H9 (cell line): ENCODE measurements at regions not wholly inside any gene's neighbourhood (a gene's known extent, or its start where the extent isn't known, plus 50 kb on each side); places are given as distances from the start of the nearest gene placed in this dataset.

Experiments used
- DNase-seq: peaks from one replicate; pipeline ENCODE4 v3.0.0-alpha.2; 2017
- H2AFZ ChIP-seq: one replicate; pipeline ENCODE4 v1.6.1; 2013; ENCODE audit warnings: mild to moderate bottlenecking, low read length, control low read depth, moderate library complexity
- H2AK5ac ChIP-seq: 2 replicates; pipeline ENCODE4 v1.6.1; 2013; ENCODE audit warnings: low read length, control low read depth, mixed read lengths; ENCODE audit not compliant: insufficient read length
- H2BK120ac ChIP-seq: one replicate; pipeline ENCODE4 v1.6.1; 2013; ENCODE audit warnings: low read depth, mild to moderate bottlenecking, low read length, control low read depth, inconsistent platforms; ENCODE audit not compliant: poor library complexity, severe bottlenecking
- H2BK12ac ChIP-seq: 2 replicates; pipeline ENCODE4 v1.6.1; 2013; ENCODE audit warnings: low read length, control low read depth, mixed read lengths, low read depth; ENCODE audit not compliant: insufficient read length
- H2BK15ac ChIP-seq: 2 replicates; pipeline ENCODE4 v1.6.1; 2013; ENCODE audit warnings: low read depth, low read length, control low read depth
- H2BK20ac ChIP-seq: one replicate; pipeline ENCODE4 v1.6.1; 2013; ENCODE audit warnings: low read depth, mild to moderate bottlenecking, low read length, control low read depth, inconsistent platforms; ENCODE audit not compliant: poor library complexity, severe bottlenecking
- H2BK5ac ChIP-seq: 2 replicates; pipeline ENCODE4 v1.6.1; 2013; ENCODE audit warnings: low read length, control low read depth, mixed read lengths; ENCODE audit not compliant: insufficient read length
- H3K14ac ChIP-seq: 2 replicates; pipeline ENCODE4 v1.6.1; 2013; ENCODE audit warnings: low read length, control low read depth; ENCODE audit not compliant: insufficient read depth
- H3K18ac ChIP-seq: 2 replicates; pipeline ENCODE4 v1.6.1; 2013; ENCODE audit warnings: low read depth, mild to moderate bottlenecking, mixed read lengths, low read length, control low read depth; ENCODE audit not compliant: insufficient read length
- H3K23ac ChIP-seq: 2 replicates; pipeline ENCODE4 v1.6.1; 2013; ENCODE audit warnings: low read length, control low read depth, mixed read lengths, low read depth; ENCODE audit not compliant: insufficient read length
- H3K23me2 ChIP-seq: 2 replicates; pipeline ENCODE4 v1.6.1; 2013; ENCODE audit warnings: low read depth, mild to moderate bottlenecking, mixed read lengths, low read length, control low read depth; ENCODE audit not compliant: insufficient read length, poor library complexity, severe bottlenecking
- H3K27ac ChIP-seq: 2 replicates; pipeline ENCODE4 v1.5.1; 2013; ENCODE audit warnings: low read length, control low read depth, mixed read lengths, low read depth; ENCODE audit not compliant: insufficient read length
- H3K27me3 ChIP-seq: 2 replicates; pipeline ENCODE4 v1.6.1; 2013; ENCODE audit warnings: low read length, control low read depth, inconsistent platforms; ENCODE audit not compliant: insufficient read depth
- H3K4ac ChIP-seq: 2 replicates; pipeline ENCODE4 v1.6.1; 2013; ENCODE audit warnings: low read depth, mild to moderate bottlenecking, control low read depth, inconsistent platforms, low read length, moderate library complexity
- H3K4me1 ChIP-seq: 2 replicates; pipeline ENCODE4 v1.6.1; 2013; ENCODE audit warnings: low read length, control low read depth, inconsistent platforms; ENCODE audit not compliant: insufficient read depth
- H3K4me2 ChIP-seq: 2 replicates; pipeline ENCODE4 v1.6.1; 2013; ENCODE audit warnings: low read length, control low read depth, mixed read lengths; ENCODE audit not compliant: insufficient read length, insufficient read depth
- H3K56ac ChIP-seq: 2 replicates; pipeline ENCODE4 v1.6.1; 2013; ENCODE audit warnings: low read depth, mild to moderate bottlenecking, mixed read lengths, low read length, control low read depth; ENCODE audit not compliant: insufficient read length
- H3K79me1 ChIP-seq: 2 replicates; pipeline ENCODE4 v1.6.1; 2013; ENCODE audit warnings: low read depth, mild to moderate bottlenecking, moderate library complexity, low read length, control low read depth, inconsistent platforms; ENCODE audit not compliant: insufficient read depth, poor library complexity, severe bottlenecking
- H3K79me2 ChIP-seq: 2 replicates; pipeline ENCODE4 v1.6.1; 2013; ENCODE audit warnings: low read length, control low read depth, inconsistent platforms; ENCODE audit not compliant: insufficient read depth
- H3K9ac ChIP-seq: 2 replicates; pipeline ENCODE4 v1.6.1; 2013; ENCODE audit warnings: low read length, control low read depth, mixed read lengths; ENCODE audit not compliant: insufficient read length; ENCODE audit errors: extremely low read depth
- H3K9me3 ChIP-seq: one replicate; pipeline ENCODE4 v1.6.1; 2013; ENCODE audit warnings: low read depth, low read length, inconsistent platforms; ENCODE audit not compliant: control insufficient read depth
- H3T11ph ChIP-seq: one replicate; pipeline ENCODE4 v1.6.1; 2013; ENCODE audit warnings: mild to moderate bottlenecking, low read length, control low read depth, inconsistent platforms
- H4K20me1 ChIP-seq: one replicate; pipeline ENCODE4 v1.6.1; 2013; ENCODE audit not compliant: control insufficient read depth, insufficient read length, insufficient read depth
- H4K5ac ChIP-seq: 2 replicates; pipeline ENCODE4 v1.6.1; 2013; ENCODE audit warnings: low read depth, mild to moderate bottlenecking, mixed read lengths, low read length, control low read depth; ENCODE audit not compliant: insufficient read length
- H4K8ac ChIP-seq: replicated peaks from 2 replicates; pipeline ENCODE4 v1.6.1; 2013; ENCODE audit warnings: low read length, control low read depth, mixed read lengths, low read depth; ENCODE audit not compliant: insufficient read length
- H4K91ac ChIP-seq: 2 replicates; pipeline ENCODE4 v1.6.1; 2013; ENCODE audit warnings: low read depth, mild to moderate bottlenecking, moderate library complexity, mixed read lengths, low read length, control low read depth; ENCODE audit not compliant: insufficient read length
- H3K27ac Mint-ChIP-seq, 3 experiments: 2 replicates in 2 of 3; 3 replicates in 1 of 3; pipeline ENCODE4 v1.8.0; 2020 to 2021; ENCODE audit warnings: mixed read lengths in 3 of 3, mild to moderate bottlenecking in 1 of 3, moderate library complexity in 1 of 3
- H3K27me3 Mint-ChIP-seq: 2 replicates; pipeline ENCODE4 v1.8.0; 2021; ENCODE audit warnings: low read depth, mild to moderate bottlenecking, moderate library complexity, mixed read lengths
- H3K36me3 Mint-ChIP-seq, 3 experiments: 2 replicates in 2 of 3; 3 replicates in 1 of 3; pipeline ENCODE4 v1.8.0; 2020 to 2021; ENCODE audit warnings: low read depth in 3 of 3, mixed read lengths in 3 of 3; ENCODE audit not compliant: insufficient read depth in 1 of 3
- H3K4me1 Mint-ChIP-seq, 2 experiments: 2 replicates each; pipeline ENCODE4 v1.8.0; 2020; ENCODE audit warnings: mixed read lengths in 2 of 2
- H3K4me3 Mint-ChIP-seq, 2 experiments: 2 replicates in 1 of 2; 3 replicates in 1 of 2; pipeline ENCODE4 v1.8.0; 2020 to 2021; ENCODE audit warnings: mild to moderate bottlenecking in 2 of 2, mixed read lengths in 2 of 2, moderate library complexity in 1 of 2
- H3K9me3 Mint-ChIP-seq, 2 experiments: 2 replicates in 1 of 2; 3 replicates in 1 of 2; pipeline ENCODE4 v1.8.0; 2020; ENCODE audit warnings: mild to moderate bottlenecking in 2 of 2, mixed read lengths in 2 of 2, moderate library complexity in 1 of 2
- WGBS: extraction: QIAGEN DNeasy Blood & Tissue Kit; methylation state at CpG from one replicate; pipeline ENCODE4 v1.1.7; 2013; ENCODE audit warnings: missing lambda C conversion rate, low lambda C conversion rate, mixed read lengths; ENCODE audit not compliant: insufficient read length; ENCODE audit errors: extremely low coverage; 5-methylcytosine and 5-hydroxymethylcytosine counted together
- TF ChIP-seq, protein P1 (sequence below): fragments of 200-600 bp; sonication (generic); conservative IDR thresholded peaks from 3 replicates; pipeline ENCODE4 v1.8.0; 2021; ENCODE audit warnings: antibody characterized with exemption, mild to moderate bottlenecking

DNA sequence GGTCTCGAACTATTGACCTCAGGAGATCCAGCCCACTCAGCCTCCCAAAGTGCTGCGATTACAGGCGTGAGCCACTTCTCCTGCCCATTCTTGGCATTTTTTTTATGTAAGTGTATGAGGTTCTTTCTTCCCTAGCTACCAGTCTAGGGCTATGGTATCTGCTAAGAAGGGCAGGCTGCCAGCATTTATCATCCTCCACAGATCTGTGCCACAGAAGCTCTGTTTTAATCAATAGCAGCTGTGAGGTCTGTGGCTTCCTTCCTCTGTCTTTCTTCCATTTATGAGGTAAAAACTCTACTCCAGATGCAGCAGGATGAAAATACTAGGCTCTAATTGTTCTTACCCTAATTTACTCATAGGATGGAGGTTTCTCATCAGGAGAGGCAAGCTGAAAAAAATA is 1382.4 kb upstream of the ADGRB3 start:
- Histone ChIP-seq H3K27me3 (no peaks in the 10 kb centered on the region), H3K27ac (no peak overlapping the region), H2AFZ (no peak overlapping the region), H2BK12ac (no peak overlapping the region), H2BK20ac (no peak overlapping the region), H4K8ac (no peak overlapping the region), H3K18ac (no peak overlapping the region), H2BK120ac (no peak overlapping the region), H3K9me3 (no peaks in the 10 kb centered on the region), H2BK5ac (no peak overlapping the region), H4K5ac (no peak overlapping the region), H3K9ac (no peak overlapping the region), H3K14ac (no peak overlapping the region), H3K4me1 (no peaks in the 10 kb centered on the region), H3K23me2 (no peaks in the 10 kb centered on the region), H3K79me2 (no peaks in the 10 kb centered on the region), H2BK15ac (no peak overlapping the region), H4K20me1 (no peaks in the 10 kb centered on the region), H2AK5ac (no peak overlapping the region), H3K79me1 (no peaks in the 10 kb centered on the region), H3K56ac (no peak overlapping the region), H3K4me2 (no peak overlapping the region), H3K4ac (no peak overlapping the region), H4K91ac (no peak overlapping the region), H3K23ac (no peak overlapping the region), H3T11ph (no peak overlapping the region)
- TF ChIP-seq, protein P1, sequence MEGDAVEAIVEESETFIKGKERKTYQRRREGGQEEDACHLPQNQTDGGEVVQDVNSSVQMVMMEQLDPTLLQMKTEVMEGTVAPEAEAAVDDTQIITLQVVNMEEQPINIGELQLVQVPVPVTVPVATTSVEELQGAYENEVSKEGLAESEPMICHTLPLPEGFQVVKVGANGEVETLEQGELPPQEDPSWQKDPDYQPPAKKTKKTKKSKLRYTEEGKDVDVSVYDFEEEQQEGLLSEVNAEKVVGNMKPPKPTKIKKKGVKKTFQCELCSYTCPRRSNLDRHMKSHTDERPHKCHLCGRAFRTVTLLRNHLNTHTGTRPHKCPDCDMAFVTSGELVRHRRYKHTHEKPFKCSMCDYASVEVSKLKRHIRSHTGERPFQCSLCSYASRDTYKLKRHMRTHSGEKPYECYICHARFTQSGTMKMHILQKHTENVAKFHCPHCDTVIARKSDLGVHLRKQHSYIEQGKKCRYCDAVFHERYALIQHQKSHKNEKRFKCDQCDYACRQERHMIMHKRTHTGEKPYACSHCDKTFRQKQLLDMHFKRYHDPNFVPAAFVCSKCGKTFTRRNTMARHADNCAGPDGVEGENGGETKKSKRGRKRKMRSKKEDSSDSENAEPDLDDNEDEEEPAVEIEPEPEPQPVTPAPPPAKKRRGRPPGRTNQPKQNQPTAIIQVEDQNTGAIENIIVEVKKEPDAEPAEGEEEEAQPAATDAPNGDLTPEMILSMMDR: no peak
- no peaks in the 10 kb centered on the region for H3K27me3 Mint-ChIP-seq
- H3K9me3 Mint-ChIP-seq: no peaks in the 10 kb centered on the region; a peak in 1 of 5 replicates
- no peak overlapping the region for H3K4me3 Mint-ChIP-seq
- no CpG with 5 or more reads among the region's 3 CpGs for WGBS
- no peak for DNase-seq
- H3K36me3 Mint-ChIP-seq: no peaks in the 10 kb centered on the region
- H3K4me1 Mint-ChIP-seq: no peaks in the 10 kb centered on the region
- H3K27ac Mint-ChIP-seq: no peak overlapping the region
